GM12875 (cell line): ENCODE measurements at regions not wholly inside any gene's neighbourhood (a gene's known extent, or its start where the extent isn't known, plus 50 kb on each side); places are given as distances from the start of the nearest gene placed in this dataset.
"Not testable (repeated sequence)": the region's sequence is repeated elsewhere in the genome, so short reads cannot be mapped to it uniquely, and the experiment has no call there.

Experiments
- H3K4me3 ChIP-seq: one replicate; pipeline ENCODE4 v1.5.1; 2011; ENCODE audit warnings: low read depth, low read length, control low read depth
- CTCF ChIP-seq: IDR thresholded peaks from 2 replicates; pipeline ENCODE4 v1.5.1; 2011; ENCODE audit warnings: low read depth, mild to moderate bottlenecking, control low read depth, inconsistent platforms, low read length, moderate library complexity, borderline replicate concordance; ENCODE audit not compliant: insufficient read depth

GRCh38 chr5:100401149-100401548 is 134.0 kb upstream of the FAM174A start:
- no peak for TF ChIP-seq CTCF
- no peak overlapping the region for H3K4me3 ChIP-seq

- not testable (repeated sequence) for H3K4me3 ChIP-seq
Measured at GRCh38 chr5:100398815-100399214, 136.4 kb upstream of the FAM174A start.

GRCh38 chr5:100379254-100379858 is 155.8 kb upstream of the FAM174A start:
- H3K4me3 ChIP-seq = not testable (repeated sequence)

- H3K4me3 ChIP-seq = not testable (repeated sequence)
Measured at GRCh38 chr5:100364757-100365478, 170.3 kb upstream of the FAM174A start.

GRCh38 chr5:100364343-100364742 is 170.8 kb upstream of the FAM174A start:
- H3K4me3 ChIP-seq = not testable (repeated sequence)

- not testable (repeated sequence) for H3K4me3 ChIP-seq
Measured at GRCh38 chr5:100359998-100360397, 175.2 kb upstream of the FAM174A start.

- H3K4me3 ChIP-seq = not testable (repeated sequence)
Measured at GRCh38 chr5:100346269-100346668, 188.9 kb upstream of the FAM174A start.

GRCh38 chr5:100341485-100341884 is 193.7 kb upstream of the FAM174A start:
- H3K4me3 ChIP-seq = not testable (repeated sequence)

GRCh38 chr5:100322483-100322882 is 212.7 kb upstream of the FAM174A start:
- no peak overlapping the region for H3K4me3 ChIP-seq
- no peak for TF ChIP-seq CTCF

GRCh38 chr5:100319885-100320284 is 215.3 kb upstream of the FAM174A start:
- no peak for TF ChIP-seq CTCF

GRCh38 chr5:100313657-100314056 is 221.5 kb upstream of the FAM174A start:
- TF ChIP-seq CTCF = no peak
- H3K4me3 ChIP-seq = no peak overlapping the region

More at GRCh38 chr5:100319885-100320284, 215.3 kb upstream of the FAM174A start:
- no peak overlapping the region for H3K4me3 ChIP-seq
